Bronchial epithelial cell (primary cell): ENCODE measurements at regions not wholly inside any gene's neighbourhood (a gene's known extent, or its start where the extent isn't known, plus 50 kb on each side); places are given as distances from the start of the nearest gene placed in this dataset.
A peak's percentile ranks its signal among the peaks of the same experiment; 100 is the strongest.

ENCODE experiments used
- DNase-seq: peaks from one replicate; pipeline ENCODE4 v3.0.0-alpha.2; 2010; ENCODE audit warnings: low read depth
- FAIRE-seq: peaks from 2 replicates; lab custom pipeline; 2011; peaks lifted over from hg19 to GRCh38; lab: Jason Lieb, UNC
- H3K27me3 ChIP-seq: 2 replicates; pipeline ENCODE4 v1.5.1; 2011; ENCODE audit warnings: low read length; ENCODE audit not compliant: control insufficient read depth, insufficient read depth
- H3K36me3 ChIP-seq: 2 replicates; pipeline ENCODE4 v1.5.1; 2011; ENCODE audit warnings: low read length; ENCODE audit not compliant: control insufficient read depth, insufficient read depth
- H3K4me3 ChIP-seq: 2 replicates; pipeline ENCODE4 v1.5.1; 2011; ENCODE audit warnings: mild to moderate bottlenecking, low read depth, low read length, control low read depth
- TF ChIP-seq, protein P1 (sequence below): IDR thresholded peaks from 2 replicates; pipeline ENCODE4 v1.5.1; 2011; ENCODE audit warnings: mild to moderate bottlenecking, moderate library complexity, low read length, control low read depth, inconsistent platforms; ENCODE audit not compliant: insufficient read depth, severe bottlenecking

DNA sequence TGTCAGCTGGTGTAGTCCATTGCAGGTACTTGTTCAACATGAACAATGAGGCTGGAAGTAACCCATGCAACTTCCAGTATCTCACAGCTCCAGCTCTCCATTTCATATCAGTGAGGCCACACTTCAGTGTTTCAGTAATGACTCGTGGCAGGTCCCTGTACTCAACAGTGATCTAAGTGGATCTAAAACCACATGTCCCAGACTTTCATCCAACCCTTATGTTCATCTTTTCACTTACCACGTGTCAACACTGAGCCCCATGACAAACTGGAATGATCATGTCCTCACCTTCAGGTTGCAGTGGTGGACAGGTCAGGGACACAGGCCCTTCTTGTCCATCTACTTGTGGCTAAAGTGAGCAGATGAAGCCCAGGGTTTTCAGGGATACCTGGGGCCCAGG, 155.0 kb upstream of the GRB10 start:
- DNase-seq (no peak), FAIRE-seq (peak; percentile 98)
- no peaks in the 10 kb centered on the region for H3K36me3 ChIP-seq
- TF ChIP-seq, protein P1, sequence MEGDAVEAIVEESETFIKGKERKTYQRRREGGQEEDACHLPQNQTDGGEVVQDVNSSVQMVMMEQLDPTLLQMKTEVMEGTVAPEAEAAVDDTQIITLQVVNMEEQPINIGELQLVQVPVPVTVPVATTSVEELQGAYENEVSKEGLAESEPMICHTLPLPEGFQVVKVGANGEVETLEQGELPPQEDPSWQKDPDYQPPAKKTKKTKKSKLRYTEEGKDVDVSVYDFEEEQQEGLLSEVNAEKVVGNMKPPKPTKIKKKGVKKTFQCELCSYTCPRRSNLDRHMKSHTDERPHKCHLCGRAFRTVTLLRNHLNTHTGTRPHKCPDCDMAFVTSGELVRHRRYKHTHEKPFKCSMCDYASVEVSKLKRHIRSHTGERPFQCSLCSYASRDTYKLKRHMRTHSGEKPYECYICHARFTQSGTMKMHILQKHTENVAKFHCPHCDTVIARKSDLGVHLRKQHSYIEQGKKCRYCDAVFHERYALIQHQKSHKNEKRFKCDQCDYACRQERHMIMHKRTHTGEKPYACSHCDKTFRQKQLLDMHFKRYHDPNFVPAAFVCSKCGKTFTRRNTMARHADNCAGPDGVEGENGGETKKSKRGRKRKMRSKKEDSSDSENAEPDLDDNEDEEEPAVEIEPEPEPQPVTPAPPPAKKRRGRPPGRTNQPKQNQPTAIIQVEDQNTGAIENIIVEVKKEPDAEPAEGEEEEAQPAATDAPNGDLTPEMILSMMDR = no peak
- H3K27me3 ChIP-seq = peaks cover 6% of the 10 kb centered on the region
- H3K4me3 ChIP-seq = no peak overlapping the region

DNA sequence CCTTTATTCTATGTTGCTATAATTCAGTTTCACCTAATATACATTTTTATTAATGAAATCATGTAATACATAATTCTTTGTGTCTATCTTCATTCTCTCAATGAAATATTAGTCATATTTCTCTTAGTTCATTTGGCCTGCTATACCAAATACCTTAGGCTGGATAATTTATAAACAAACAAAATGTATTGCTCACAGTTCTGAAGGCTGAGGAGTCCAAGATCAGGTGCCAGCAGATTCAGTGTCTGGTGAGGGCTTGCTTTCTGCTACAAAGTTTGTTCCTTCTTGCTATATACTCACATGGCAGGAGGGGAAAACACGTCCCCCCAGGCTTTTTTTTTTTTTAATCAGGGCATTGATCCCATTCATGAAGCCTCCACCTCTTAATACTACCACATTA, 143.4 kb upstream of the GRB10 start:
- DNase-seq = no peak
- FAIRE-seq = no peak
- Histone ChIP-seq H3K27me3 (no peaks in the 10 kb centered on the region), H3K36me3 (no peaks in the 10 kb centered on the region), H3K4me3 (no peak overlapping the region)
- TF ChIP-seq, protein P1 = no peak

DNA sequence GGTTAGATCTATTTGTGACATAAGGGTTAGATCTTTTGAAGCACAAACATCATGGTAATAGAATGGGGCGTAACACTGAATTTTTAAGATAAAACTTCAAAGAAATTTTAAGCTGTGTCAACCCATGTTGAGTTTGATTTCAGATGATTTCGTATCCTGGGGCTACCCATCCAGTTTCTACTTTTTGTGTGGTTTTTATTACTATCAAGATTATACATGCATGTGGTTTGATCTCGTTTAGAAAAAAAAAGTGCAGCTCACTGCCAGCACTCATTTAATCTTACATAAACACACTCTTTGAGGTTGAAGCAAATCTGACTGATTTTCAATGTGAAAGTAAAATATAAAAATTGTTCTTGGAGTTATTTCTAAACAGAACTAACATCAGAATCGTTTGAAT, 140.8 kb upstream of the GRB10 start:
- peaks cover 2% of the 10 kb centered on the region for H3K27me3 ChIP-seq
- no peak overlapping the region for H3K4me3 ChIP-seq
- no peak for FAIRE-seq
- no peaks in the 10 kb centered on the region for H3K36me3 ChIP-seq
- no peak for DNase-seq
- TF ChIP-seq, protein P1 = no peak

DNA sequence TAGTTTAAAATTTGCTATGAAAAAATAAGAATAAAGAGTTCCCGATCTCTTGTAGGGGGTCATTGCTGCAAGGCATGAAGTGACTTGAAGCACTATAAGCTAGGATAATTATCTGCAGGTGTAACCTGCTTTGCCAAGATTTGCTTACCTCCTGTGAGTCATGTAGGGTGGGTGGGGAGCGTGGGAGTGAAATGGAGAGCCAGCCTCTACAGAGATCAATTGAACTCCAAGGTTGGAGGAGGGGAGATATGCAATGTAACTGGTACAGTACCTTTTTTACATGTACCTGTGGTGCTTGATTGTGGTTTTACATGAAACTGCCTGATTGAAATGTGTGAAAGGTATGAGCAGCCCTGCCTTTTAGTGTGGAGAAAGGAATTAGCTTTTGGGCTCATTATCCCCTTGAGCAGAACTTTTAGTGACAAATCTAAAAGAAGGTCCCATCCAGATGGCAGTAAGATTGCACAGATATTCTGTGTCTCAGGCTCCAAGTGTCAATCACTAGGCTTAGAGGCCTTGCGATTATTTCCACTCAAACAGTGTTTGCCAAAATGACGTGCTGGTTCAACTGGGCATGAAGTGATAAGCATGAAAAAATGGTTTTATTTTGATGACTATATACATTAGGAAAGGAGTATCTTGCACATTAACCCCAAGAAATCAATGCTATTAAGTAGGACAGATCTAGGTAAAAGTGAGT, 138.6 kb upstream of the GRB10 start:
- TF ChIP-seq, protein P1 = no peak
- DNase-seq = peak; percentile 61

DNA sequence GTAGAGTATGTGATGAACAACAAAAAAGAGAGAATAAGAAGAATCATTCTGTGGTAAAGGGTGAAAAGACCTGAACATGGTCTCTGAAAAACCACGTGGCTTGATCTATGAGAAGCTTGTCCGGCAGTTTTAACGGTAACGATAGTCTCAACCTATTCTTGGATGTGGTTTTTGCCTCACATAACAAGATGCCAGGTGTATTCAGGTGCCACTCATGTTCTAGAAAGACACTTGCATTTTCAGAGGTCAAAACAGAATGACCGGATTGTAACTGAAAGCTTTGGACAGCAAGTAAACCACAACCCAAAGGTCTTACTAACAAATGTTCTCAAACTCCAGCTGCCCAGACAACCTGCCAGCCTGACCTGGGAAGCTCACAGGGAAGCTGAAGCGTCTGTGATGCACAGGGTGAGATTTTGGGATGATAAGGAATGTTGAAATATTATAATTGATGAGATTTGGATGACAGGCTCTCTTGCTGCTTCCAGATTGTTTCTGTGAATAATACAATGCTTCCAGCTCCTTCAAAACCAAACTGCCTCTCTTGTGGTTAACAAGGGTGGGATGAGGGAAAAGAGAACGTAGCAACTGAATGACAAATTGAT, 137.4 kb upstream of the GRB10 start:
- no peaks in the 10 kb centered on the region for H3K36me3 ChIP-seq
- TF ChIP-seq, protein P1 = no peak
- no peak for DNase-seq
- peak; percentile 84 for FAIRE-seq
- H3K4me3 ChIP-seq = no peak overlapping the region
- H3K27me3 ChIP-seq = peaks cover 2% of the 10 kb centered on the region

More for the DNA sequence above, 138.6 kb upstream of the GRB10 start:
- Histone ChIP-seq H3K27me3 (peaks cover 2% of the 10 kb centered on the region), H3K36me3 (no peaks in the 10 kb centered on the region), H3K4me3 (no peak overlapping the region)
- no peak for FAIRE-seq

DNA sequence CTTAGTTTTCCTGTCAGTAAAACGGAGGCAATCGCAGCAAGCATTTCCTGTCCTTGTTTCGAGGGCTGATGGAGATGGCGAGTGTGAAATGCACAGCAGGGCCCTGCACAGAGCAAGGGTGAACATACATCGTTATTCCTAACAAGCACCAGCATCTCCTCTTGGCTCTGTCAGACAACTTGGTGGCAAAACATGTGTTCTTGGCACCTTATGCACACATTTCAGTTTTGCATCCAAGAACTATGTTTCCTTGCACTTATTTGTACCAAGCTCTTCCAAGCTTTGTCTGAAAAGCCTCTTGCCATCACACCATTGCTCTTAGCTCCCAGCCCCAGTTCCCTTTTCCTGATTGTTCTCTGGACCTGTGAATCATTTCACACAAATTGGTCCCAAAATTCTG, 132.9 kb upstream of the GRB10 start:
- Histone ChIP-seq H3K27me3 (peaks cover 2% of the 10 kb centered on the region), H3K4me3 (no peak overlapping the region), H3K36me3 (no peaks in the 10 kb centered on the region)
- DNase-seq (no peak), FAIRE-seq (no peak)
- TF ChIP-seq, protein P1 = no peak
